ENCODE measurements at regions not wholly inside any gene's neighbourhood (a gene's known extent, or its start where the extent isn't known, plus 50 kb on each side); places are given as distances from the start of the nearest gene placed in this dataset.

- CTCF ChIA-PET = no interaction called here
- Histone ChIP-seq H3K4me2 (ENCODE audit: low read depth, low read length) (no peak overlapping the region), H3K36me3 (ENCODE audit: control insufficient read depth, insufficient read depth, low read length) (no peaks in the 10 kb centered on the region), H3K9me1 (ENCODE audit: insufficient read depth, low read length) (no peaks in the 10 kb centered on the region; the same call in 1 of the 2 replicates), H3K9ac (ENCODE audit: low read depth, low read length) (no peak overlapping the region), H2BK20ac (ENCODE audit: low read depth, low read length) (peak overlapping the region; percentile 49; the same call in 1 of the 2 replicates), H2BK15ac (ENCODE audit: low read depth, low read length) (peak overlapping the region; percentile 88; the same call in 1 of the 3 replicates), H2AK9ac (replicated peaks; ENCODE audit: low read depth, low read length, poor library complexity) (no peak overlapping the region), H3K4me1 (ENCODE audit: control insufficient read depth, insufficient read depth, low read length) (no peaks in the 10 kb centered on the region; the same call in 1 of the 2 replicates), H3K79me1 (ENCODE audit: low read depth in 1 of 2, low read length in 2 of 2) (no peaks in the 10 kb centered on the region), H3K18ac (ENCODE audit: low read depth, low read length) (no peak overlapping the region), H3K9me3 (ENCODE audit: control insufficient read depth, insufficient read depth, low read length) (no peaks in the 10 kb centered on the region), H4K91ac (ENCODE audit: insufficient read depth, low read depth, low read length) (peak overlapping the region; percentile 31; the same call in 1 of the 2 replicates), H3K14ac (replicated peaks; ENCODE audit: low read depth, low read length) (0 out of 2 replicates have a peak overlapping the region, but pooled peaks have one; percentile 31), H3K4ac (ENCODE audit: low read depth, low read length) (peak overlapping the region; percentile 73), H2BK120ac (ENCODE audit: low read depth, low read length) (peak overlapping the region; percentile 65), H3K27me3 (ENCODE audit: control insufficient read depth, insufficient read depth, low read length) (no peaks in the 10 kb centered on the region), H2BK5ac (ENCODE audit: low read depth, low read length, poor library complexity, severe bottlenecking) (peak overlapping the region; percentile 13), H4K20me1 (ENCODE audit: insufficient read depth, low read length) (no peaks in the 10 kb centered on the region), H4K8ac (ENCODE audit: low read depth in 2 of 2, low read length in 2 of 2) (no peak overlapping the region), H3K27ac (ENCODE audit: insufficient read depth, low read length) (no peak overlapping the region), H2AK5ac (ENCODE audit: low read depth, low read length) (peak overlapping the region; percentile 91), H2AFZ (replicated peaks; ENCODE audit: low read length, poor library complexity) (no peak overlapping the region), H4K5ac (ENCODE audit: low read depth, low read length) (no peak overlapping the region), H3K56ac (ENCODE audit: extremely low read depth, insufficient read depth, low read length) (no peak overlapping the region), H3K23ac (ENCODE audit: low read depth, low read length) (no peak overlapping the region), H3K4me3 (ENCODE audit: insufficient read depth, low read depth, low read length) (no peak overlapping the region)
- dilution Hi-C loops (cut with HindIII; ENCODE audit: low sequenced_read_pairs, unreplicated experiment) (no loop called here), in situ Hi-C loops (cut with MboI; ENCODE audit: low sequenced_read_pairs) (no loop called here), intact Hi-C loops (cut with micrococcal nuclease) (no loop called here)
- no peak for DNase-seq
- BruUV-seq (replicated peaks) = no TSS peak
- TF ChIP-seq FOS (IDR thresholded peaks at IDR 0.05; ENCODE audit: low read depth, low read length) = no peak
- TF ChIP-seq NFE2L2 (IDR thresholded peaks at IDR 0.05; ENCODE audit: low read depth, low read length) = no peak
- TF ChIP-seq CHD1 (IDR thresholded peaks at IDR 0.05; ENCODE audit: low read depth, low read length) = no peak
- TF ChIP-seq, protein P1, sequence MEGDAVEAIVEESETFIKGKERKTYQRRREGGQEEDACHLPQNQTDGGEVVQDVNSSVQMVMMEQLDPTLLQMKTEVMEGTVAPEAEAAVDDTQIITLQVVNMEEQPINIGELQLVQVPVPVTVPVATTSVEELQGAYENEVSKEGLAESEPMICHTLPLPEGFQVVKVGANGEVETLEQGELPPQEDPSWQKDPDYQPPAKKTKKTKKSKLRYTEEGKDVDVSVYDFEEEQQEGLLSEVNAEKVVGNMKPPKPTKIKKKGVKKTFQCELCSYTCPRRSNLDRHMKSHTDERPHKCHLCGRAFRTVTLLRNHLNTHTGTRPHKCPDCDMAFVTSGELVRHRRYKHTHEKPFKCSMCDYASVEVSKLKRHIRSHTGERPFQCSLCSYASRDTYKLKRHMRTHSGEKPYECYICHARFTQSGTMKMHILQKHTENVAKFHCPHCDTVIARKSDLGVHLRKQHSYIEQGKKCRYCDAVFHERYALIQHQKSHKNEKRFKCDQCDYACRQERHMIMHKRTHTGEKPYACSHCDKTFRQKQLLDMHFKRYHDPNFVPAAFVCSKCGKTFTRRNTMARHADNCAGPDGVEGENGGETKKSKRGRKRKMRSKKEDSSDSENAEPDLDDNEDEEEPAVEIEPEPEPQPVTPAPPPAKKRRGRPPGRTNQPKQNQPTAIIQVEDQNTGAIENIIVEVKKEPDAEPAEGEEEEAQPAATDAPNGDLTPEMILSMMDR (conservative IDR thresholded peaks at IDR 0.05; ENCODE audit: low read depth, low read length) = no peak
- no peak for TF ChIP-seq MXI1 (IDR thresholded peaks at IDR 0.05; ENCODE audit: borderline replicate concordance, low read depth, low read length)
- TF ChIP-seq SMC3 (IDR thresholded peaks at IDR 0.05; ENCODE audit: low read depth, low read length) = no peak
- ATAC-seq (ENCODE audit: low read depth) = no peak
- POLR2A ChIA-PET (ENCODE audit: unreplicated experiment) = no interaction called here
- WGBS, 2 experiments (ENCODE audit: extremely low coverage in 2 of 2, insufficient read length in 1 of 2) = no CpG with 5 or more reads among the region's 2 CpGs
Measured at GRCh38 chr2:189304360-189304759, 124.8 kb upstream of the COL5A2 start.

Measured in IMR-90 (cell line).